Stimulated activated CD4-positive, alpha-beta T cell treated with anti-CD3 and anti-CD28 coated beads, Interleukin-4, amount 100 ng/mL, for 48 hours (primary cell): ENCODE measurements at regions not wholly inside any gene's neighbourhood (a gene's known extent, or its start where the extent isn't known, plus 50 kb on each side); places are given as distances from the start of the nearest gene placed in this dataset.

Experiments
- DNase-seq, 2 donors: peaks; one replicate each; pipeline ENCODE4 v3.0.0-alpha.2; 2020; ENCODE audit warnings: low read depth in 2 of 2

DNA sequence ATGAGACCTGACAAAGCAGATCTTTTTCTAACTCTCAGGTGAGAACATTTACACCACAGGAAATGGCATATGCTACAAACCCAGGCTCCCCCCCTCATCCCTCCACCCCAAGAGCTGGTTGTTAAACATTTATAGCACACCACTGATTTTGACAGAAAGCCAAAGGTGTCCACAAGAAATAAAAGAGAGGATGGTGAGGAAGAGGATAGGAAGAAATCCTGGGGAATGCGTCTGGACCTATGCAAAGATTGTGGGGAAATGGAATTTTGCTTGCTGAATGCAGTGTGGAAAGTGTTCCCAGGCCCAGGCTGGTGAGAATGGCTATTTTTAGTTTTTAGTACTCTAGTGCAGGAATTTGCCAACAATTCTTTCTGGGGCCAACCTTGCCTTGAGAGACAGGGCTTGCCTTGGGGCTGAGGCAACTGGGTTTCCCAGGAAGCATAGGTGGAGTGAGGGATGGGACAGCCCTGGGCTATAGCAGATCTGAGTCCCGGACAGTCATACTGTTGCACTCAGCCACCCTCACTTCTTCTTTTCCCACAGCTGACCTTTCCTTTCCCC lies 163.9 kb downstream of the ADAMTS15 start:
- no peak for DNase-seq

- DNase-seq: no peak
Observed at GRCh38 chr11:130613396-130613795, 165.0 kb downstream of the ADAMTS15 start.

DNA sequence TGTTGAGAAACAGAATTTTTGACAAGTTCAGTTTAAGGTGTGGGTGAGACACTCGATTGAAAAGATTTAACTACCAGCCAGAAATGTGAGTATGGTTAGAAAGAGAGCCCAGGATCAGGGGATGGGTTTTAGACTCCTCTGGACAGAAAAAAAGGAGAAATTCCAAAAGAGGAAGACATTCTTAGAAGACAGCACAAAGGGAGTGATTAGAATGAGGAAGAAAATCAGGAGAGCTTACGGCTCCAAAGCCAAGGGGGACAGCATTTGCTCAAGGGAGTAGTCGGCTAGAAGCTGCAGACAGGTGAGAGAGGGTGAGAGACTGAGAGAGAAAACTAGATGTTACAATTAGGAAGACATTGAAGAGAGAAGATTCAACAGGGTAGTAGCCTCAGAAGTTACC lies 166.1 kb downstream of the ADAMTS15 start:
- DNase-seq: no peak

DNA sequence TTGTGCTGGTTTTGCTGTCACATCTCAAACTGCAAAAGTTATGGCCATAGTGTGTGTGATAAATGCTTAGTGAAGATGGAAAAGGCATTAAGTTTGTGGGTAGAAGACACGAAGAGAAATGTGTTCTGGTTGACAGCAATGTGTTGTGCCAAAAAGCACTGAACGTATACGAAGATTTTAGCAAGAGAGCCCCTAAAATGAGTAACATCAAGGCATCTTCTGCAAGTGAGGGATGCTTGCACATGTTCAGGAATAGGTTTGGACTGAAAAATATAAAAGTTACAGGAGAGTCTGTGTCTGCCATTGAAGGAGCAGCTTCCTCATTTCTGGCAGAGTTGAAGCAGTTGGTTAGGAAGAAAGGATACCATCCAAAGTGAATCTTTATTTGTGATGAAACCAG lies 167.1 kb downstream of the ADAMTS15 start:
- no peak for DNase-seq

DNA sequence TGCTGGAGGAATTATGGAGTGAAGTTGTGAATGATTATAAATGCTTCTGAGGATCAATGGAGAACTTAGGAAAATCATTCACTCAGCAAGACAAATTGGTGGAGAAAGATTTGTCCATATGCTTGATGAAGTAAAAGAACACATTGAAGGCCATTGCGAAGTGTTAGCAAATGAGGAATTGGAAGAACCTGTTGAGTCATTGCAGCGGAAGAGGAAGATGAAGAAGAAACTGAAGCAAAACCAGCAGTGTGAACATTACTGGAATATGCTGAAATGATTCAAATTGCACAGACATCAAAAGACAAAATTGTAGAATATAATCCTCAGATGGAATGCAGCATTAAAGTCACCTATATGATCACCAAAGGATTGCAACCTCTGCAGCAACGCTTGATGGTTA lies 168.1 kb downstream of the ADAMTS15 start:
- no peak for DNase-seq

GRCh38 chr11:130617001-130617400 lies 168.6 kb downstream of the ADAMTS15 start:
- DNase-seq: no peak

- no peak for DNase-seq
Observed at GRCh38 chr11:130620548-130620947, 172.1 kb downstream of the ADAMTS15 start.

DNA sequence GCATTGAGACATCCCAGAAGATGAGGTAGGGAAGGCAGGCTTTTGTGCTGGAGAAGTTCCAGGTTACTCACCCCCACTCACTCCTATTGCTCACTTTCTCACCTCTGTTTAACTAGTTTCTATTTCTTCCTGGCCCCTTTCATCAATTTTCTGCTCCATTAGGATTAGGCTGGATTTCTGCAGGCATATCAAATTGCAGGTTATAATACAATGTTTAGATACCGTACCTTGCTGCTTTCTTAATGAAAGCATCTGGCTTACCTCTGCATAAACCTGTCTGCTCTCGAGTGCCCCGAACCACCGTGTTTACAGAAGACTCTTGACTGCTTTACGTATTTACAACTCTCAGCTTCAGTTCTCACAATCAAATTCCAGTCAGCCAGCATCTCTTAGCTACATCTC lies 173.7 kb downstream of the ADAMTS15 start:
- no peak for DNase-seq

GRCh38 chr11:130623670-130624668 lies 175.5 kb downstream of the ADAMTS15 start:
- DNase-seq: no peak

- no peak for DNase-seq
Observed at GRCh38 chr11:130624971-130625544, 176.6 kb downstream of the ADAMTS15 start.

- no peak for DNase-seq
Observed at GRCh38 chr11:130625578-130626306, 177.3 kb downstream of the ADAMTS15 start.

- DNase-seq: no peak
Observed at GRCh38 chr11:130629039-130629438, 180.6 kb downstream of the ADAMTS15 start.

DNA sequence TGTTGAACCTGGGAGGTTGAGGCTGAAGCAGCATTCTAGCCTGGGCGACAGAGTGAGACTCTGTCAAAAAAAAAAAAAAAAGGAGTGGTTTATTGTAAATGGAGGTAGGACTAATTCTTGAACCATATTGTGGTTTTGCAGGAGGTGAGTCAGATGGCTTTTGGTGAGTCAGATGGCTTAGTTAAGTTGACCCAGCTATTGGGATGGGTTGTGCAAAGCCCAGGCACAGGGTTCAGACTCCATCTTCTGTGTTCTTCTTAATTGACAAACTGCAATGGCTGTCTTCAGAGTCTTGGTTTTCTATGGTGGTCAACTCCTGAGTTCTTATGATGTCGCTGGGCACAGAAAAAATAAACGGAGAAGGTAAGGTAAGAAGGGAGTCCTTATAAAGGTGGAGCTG lies 182.7 kb downstream of the ADAMTS15 start:
- peak in 1 of 2 donors; percentile 2 for DNase-seq

- DNase-seq: no peak
Observed at GRCh38 chr11:130633466-130633865, 185.0 kb downstream of the ADAMTS15 start.

DNA sequence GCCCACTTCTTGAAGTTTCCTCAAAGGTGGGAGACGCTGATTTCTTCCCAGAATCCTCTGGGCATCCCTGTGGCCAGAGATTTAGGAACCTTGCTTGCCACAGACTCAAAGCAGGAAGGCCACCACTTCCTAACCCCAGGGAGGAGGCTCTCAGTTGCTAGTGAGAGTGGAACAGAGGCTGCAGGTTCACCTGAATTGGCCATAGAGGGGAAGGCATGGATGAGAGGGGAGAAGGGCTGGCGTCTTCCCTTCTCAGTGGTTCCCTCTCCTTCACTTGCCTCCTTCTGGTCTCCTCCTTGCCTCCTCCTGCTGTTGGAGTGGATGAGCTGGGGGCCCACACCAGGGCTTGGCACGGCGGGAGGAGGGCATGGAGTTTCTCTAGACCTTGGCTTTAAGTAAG lies 185.7 kb downstream of the ADAMTS15 start:
- DNase-seq: no peak

- DNase-seq: no peak
Observed at GRCh38 chr11:130634961-130635473, 186.6 kb downstream of the ADAMTS15 start.

- no peak for DNase-seq
Observed at GRCh38 chr11:130635937-130636630, 187.6 kb downstream of the ADAMTS15 start.

DNA sequence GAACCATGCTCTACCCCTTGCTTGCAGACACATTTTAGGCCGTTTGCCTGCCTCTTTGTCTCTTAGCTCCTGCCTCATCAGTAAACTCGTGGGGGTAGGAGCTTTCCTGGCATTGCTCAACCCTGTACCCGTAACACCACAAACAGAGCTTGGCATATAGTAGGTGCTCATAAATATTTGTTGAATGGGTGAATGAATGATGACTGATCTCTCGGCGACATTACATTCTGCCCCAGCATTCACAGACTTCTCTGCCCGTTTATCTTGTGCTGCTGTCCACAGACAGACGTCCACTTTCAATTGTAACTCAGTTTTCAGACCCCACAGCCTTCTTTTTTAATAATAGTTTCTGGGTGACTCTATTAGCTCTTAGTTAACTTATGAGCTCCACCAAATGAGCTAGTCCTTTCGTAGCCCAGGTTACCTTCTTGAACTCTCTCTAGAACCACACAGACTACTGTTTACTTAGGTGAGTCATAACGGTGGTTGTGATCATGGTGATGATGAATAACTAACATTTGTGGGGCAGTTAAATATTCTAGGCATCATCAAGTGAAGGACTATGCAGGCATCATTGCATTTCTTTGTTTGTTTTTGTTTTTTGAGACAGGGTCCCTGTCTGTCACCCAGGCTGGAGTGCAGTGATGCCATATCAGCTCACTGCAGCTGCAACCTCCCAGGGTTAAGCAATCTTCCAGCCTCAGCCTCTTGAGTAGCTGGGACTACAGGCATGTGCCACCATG lies 188.4 kb downstream of the ADAMTS15 start:
- DNase-seq: no peak

DNA sequence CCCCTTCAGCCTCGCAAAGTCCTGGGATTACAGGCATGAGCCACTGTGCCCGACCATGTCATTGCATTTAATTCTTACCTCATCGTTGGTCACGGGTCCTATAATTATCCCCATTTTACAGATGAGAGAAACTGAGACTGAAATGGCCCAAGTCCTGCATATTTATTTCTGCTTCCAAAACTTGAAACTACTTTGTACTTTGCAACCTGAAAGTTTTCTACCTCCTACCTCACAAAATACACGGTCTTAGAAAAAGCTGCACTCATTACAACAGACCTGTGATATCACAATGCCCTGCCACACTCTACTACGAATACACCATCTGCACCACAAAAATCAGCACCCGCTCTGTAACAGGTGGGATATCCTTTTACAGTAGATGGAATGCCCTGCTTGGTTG lies 189.1 kb downstream of the ADAMTS15 start:
- no peak for DNase-seq

DNA sequence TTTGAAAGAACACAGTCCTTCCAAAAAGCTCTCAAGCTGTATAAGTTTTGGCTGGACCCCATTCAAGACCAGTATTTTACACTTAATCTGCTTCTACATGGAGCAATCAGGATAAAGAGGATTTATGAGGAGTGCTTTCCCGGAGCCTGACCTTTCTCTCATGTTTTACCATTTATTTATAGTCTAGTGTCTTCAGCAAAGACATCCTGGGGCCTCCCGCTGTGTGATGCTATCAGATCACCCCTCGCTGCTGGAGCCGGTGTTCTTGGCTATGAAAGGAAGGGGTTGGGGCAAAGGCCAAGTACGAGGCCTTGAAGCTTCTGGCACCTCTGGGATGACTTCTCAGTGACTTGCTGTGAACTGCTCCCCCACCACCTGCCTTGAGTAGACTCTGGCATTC lies 189.6 kb downstream of the ADAMTS15 start:
- no peak for DNase-seq

DNA sequence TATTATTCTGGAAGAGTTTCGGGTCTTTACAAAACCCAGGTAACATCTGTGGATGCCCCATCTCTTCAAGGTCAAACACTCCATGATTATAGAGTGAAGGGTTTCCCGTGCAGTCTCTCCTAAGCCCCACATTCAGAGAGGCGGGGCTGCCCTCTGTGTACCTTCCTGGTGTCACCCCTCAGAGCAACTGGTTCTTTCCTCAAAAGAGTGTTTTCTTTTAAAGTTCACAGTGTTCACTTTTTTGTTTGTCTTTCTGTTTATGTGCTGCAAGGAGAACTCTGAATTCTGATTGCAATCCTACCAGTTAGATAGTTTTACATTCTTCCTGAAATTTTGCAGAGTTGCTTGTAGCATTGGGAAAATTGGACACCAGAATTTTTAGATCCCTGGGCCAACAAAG lies 190.2 kb downstream of the ADAMTS15 start:
- DNase-seq: no peak
